Endothelial cell of umbilical vein (primary cell): ENCODE measurements at regions not wholly inside any gene's neighbourhood (a gene's known extent, or its start where the extent isn't known, plus 50 kb on each side); places are given as distances from the start of the nearest gene placed in this dataset.

Experiments used
- BruUV-seq: library from RNA; stranded (reverse); fragments of 400-500 nt; replicated peaks from 2 replicates; lab custom pipeline; 2021; lab: Mats Ljungman, UMichigan
- CTCF ChIA-PET: fragments of 300-600, 350-600 bp; sonication (Branson Sonifier 250); formaldehyde crosslinking; loops from one replicate; lab custom pipeline; 2021; ENCODE audit warnings: antibody characterized with exemption, inconsistent platforms; lab: Charles Lee
- POLR2A ChIA-PET: fragments of 300-600, 350-600 bp; sonication (Branson Sonifier 250); formaldehyde crosslinking; loops from one replicate; lab custom pipeline; 2021; ENCODE audit warnings: antibody characterized with exemption, inconsistent platforms; lab: Charles Lee
- DNase-seq: peaks from one replicate; pipeline ENCODE4 v3.0.0-alpha.2; 2011; ENCODE audit warnings: low read depth, low spot score
- FAIRE-seq: peaks from 2 replicates; lab custom pipeline; 2011; peaks lifted over from hg19 to GRCh38; lab: Jason Lieb, UNC
- H2AFZ ChIP-seq: 2 replicates; pipeline ENCODE4 v1.6.0; 2012; ENCODE audit warnings: low read depth, low read length, control low read depth, inconsistent platforms
- H3K27ac ChIP-seq: 2 replicates; pipeline ENCODE4 v1.5.1; 2011; ENCODE audit warnings: low read depth, mild to moderate bottlenecking, control low read depth, low read length, moderate library complexity; ENCODE audit not compliant: insufficient read depth
- H3K27me3 ChIP-seq, 2 experiments: 2 replicates each; pipeline versions ENCODE4 v1.6.0 to v1.6.1; 2011; ENCODE audit warnings: low read length in 2 of 2, mixed read lengths in 1 of 2; ENCODE audit not compliant: control insufficient read depth in 2 of 2, insufficient read depth in 2 of 2
- H3K36me3 ChIP-seq, 2 experiments: 2 replicates in 1 of 2; 3 replicates in 1 of 2; pipeline ENCODE4 v1.5.1; 2011; ENCODE audit warnings: low read length in 2 of 2, mild to moderate bottlenecking in 1 of 2, moderate library complexity in 1 of 2; ENCODE audit not compliant: control insufficient read depth in 2 of 2, insufficient read depth in 2 of 2; ENCODE audit errors: extremely low read depth in 1 of 2
- H3K4me1 ChIP-seq: 3 replicates; pipeline ENCODE4 v1.5.1; 2011; ENCODE audit warnings: mild to moderate bottlenecking, low read length; ENCODE audit not compliant: control insufficient read depth, insufficient read depth; ENCODE audit errors: extremely low read depth
- H3K4me2 ChIP-seq: 2 replicates; pipeline ENCODE4 v1.6.1; 2011; ENCODE audit warnings: low read length, control low read depth, mixed read lengths; ENCODE audit not compliant: insufficient read depth
- H3K4me3 ChIP-seq, 3 experiments: fragments of 200-600 bp in 1 of 3; sonication (generic), shearing (Covaris generic) in 1 of 3; replicated peaks in 1 of 3; 2 replicates each; pipeline ENCODE4 v1.5.1; 2011 to 2016; ENCODE audit warnings: control low read depth in 3 of 3, low read length in 3 of 3, mild to moderate bottlenecking in 2 of 3, inconsistent platforms in 1 of 3, low read depth in 1 of 3, moderate library complexity in 1 of 3; ENCODE audit not compliant: insufficient read depth in 1 of 3
- H3K79me2 ChIP-seq: 2 replicates; pipeline ENCODE4 v1.6.0; 2012; ENCODE audit warnings: low read length, inconsistent platforms; ENCODE audit not compliant: control insufficient read depth, insufficient read depth
- H3K9ac ChIP-seq: replicated peaks from 2 replicates; pipeline ENCODE3; 2011; ENCODE audit warnings: low read length, control low read depth; ENCODE audit not compliant: insufficient read depth; ENCODE audit errors: extremely low read depth
- H3K9me1 ChIP-seq: replicated peaks from 3 replicates; pipeline ENCODE4 v1.6.0; 2011; ENCODE audit warnings: mild to moderate bottlenecking, low read length; ENCODE audit not compliant: control insufficient read depth, insufficient read depth; ENCODE audit errors: extremely low read depth
- H3K9me3 ChIP-seq: replicated peaks from 2 replicates; pipeline ENCODE4 v1.5.1; 2012; ENCODE audit warnings: low read length, inconsistent platforms; ENCODE audit not compliant: control insufficient read depth, insufficient read depth
- H4K20me1 ChIP-seq: replicated peaks from 2 replicates; pipeline ENCODE3; 2011; ENCODE audit warnings: mild to moderate bottlenecking, low read length; ENCODE audit not compliant: control insufficient read depth, insufficient read depth; ENCODE audit errors: extremely low read depth
- CTCF ChIP-seq, 2 donors: IDR thresholded peaks; 1 replicate in 1 of 2; 2 replicates in 1 of 2; pipeline ENCODE4 v1.5.1; 2011; ENCODE audit warnings: low read length in 2 of 2, mild to moderate bottlenecking in 2 of 2, moderate library complexity in 2 of 2, control low read depth in 1 of 2, inconsistent platforms in 1 of 2, low read depth in 1 of 2; ENCODE audit not compliant: insufficient read depth in 1 of 2; ENCODE audit errors: extremely low read depth in 1 of 2
- EZH2 ChIP-seq: IDR thresholded peaks from 2 replicates; pipeline ENCODE4 v1.6.1; 2012; ENCODE audit warnings: borderline replicate concordance, low read depth, mild to moderate bottlenecking, moderate library complexity, low read length, inconsistent platforms; ENCODE audit not compliant: severe bottlenecking
- FOS ChIP-seq: IDR thresholded peaks from 2 replicates; pipeline ENCODE4 v1.6.1; 2011; ENCODE audit warnings: mild to moderate bottlenecking, low read length, moderate library complexity, borderline replicate concordance; ENCODE audit not compliant: insufficient read depth
- GATA2 ChIP-seq: IDR thresholded peaks from 2 replicates; pipeline ENCODE4 v1.7.0; 2011; ENCODE audit warnings: low read depth, mild to moderate bottlenecking, moderate library complexity, mixed read lengths, low read length; ENCODE audit not compliant: insufficient read length, insufficient read depth
- JUN ChIP-seq: IDR thresholded peaks from 2 replicates; pipeline ENCODE4 v1.6.1; 2011; ENCODE audit warnings: borderline replicate concordance, low read depth; ENCODE audit not compliant: insufficient read length, insufficient read depth
- MYC ChIP-seq: IDR thresholded peaks from one replicate; pipeline ENCODE4 v1.6.1; 2011; ENCODE audit warnings: mild to moderate bottlenecking, low read depth, low read length
- POLR2A ChIP-seq: IDR thresholded peaks from 2 replicates; pipeline ENCODE4 v1.6.1; 2012; ENCODE audit warnings: low read depth, mild to moderate bottlenecking, control low read depth, low read length
- POLR2AphosphoS5 ChIP-seq: IDR thresholded peaks from 2 replicates; pipeline ENCODE4 v1.6.1; 2012; ENCODE audit warnings: low read depth, mild to moderate bottlenecking, control low read depth, low read length, moderate library complexity; ENCODE audit not compliant: insufficient read depth
- dilution Hi-C: fragments of 300-500 bp; cut with MboI; formaldehyde crosslinking; loops from one replicate; pipeline ENCODE4 v1.15.0; 2019; ENCODE audit warnings: low sequenced_read_pairs; ENCODE audit not compliant: extremely low pct_ligation_motif_present
- intact Hi-C: fragments of 100-400 bp; cut with micrococcal nuclease; formaldehyde crosslinking; loops from one replicate; pipeline ENCODE4 v1.10.0; 2022
- TF ChIP-seq, protein P1 (sequence below): IDR thresholded peaks from 2 replicates; pipeline ENCODE4 v1.6.1; 2011; ENCODE audit not compliant: insufficient read depth, insufficient read length

DNA sequence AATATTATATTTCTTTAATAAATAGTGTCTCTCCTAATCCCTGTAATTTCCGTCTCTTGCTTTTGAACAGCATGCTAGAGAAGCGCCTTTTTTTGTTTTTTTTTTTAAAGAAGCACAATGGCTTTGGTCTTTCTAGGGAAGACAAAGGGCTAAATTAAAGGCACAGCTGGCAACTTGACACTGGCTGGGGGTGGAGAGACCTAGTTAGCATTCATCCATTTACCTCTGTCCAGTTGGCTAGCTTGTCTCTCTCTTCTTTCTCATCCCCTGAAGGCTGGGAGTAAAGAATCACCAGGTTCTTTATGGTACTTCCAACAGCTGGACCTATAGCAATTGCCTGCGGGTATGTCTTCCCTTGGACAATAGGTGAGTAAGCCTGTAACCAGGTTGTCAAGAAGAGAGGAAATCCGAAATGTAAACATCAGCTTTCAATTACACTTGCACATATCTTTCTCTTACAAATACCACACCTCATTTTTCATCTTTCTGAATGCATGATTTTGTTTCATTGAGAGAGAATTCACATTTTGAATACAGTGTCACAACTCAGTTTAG lies 178.4 kb upstream of the GPR101 start:
- dilution Hi-C loops: no loop called here

More for the DNA sequence above, 178.4 kb upstream of the GPR101 start:
- ChIA-PET POLR2A (no interaction called here), CTCF (no interaction called here)
- DNase-seq (no peak), FAIRE-seq (no peak)
- no peaks in the 10 kb centered on the region for H3K27me3 ChIP-seq
- intact Hi-C loops: no loop called here
- no peak overlapping the region for H2AFZ ChIP-seq
- H3K27ac ChIP-seq: no peak overlapping the region
- no peaks in the 10 kb centered on the region for H3K4me1 ChIP-seq
- H3K9ac ChIP-seq: no peak overlapping the region
- BruUV-seq: no TSS peak
- no peaks in the 10 kb centered on the region for H4K20me1 ChIP-seq
- H3K4me3 ChIP-seq: no peak overlapping the region
- H3K36me3 ChIP-seq: no peaks in the 10 kb centered on the region
- TF ChIP-seq EZH2 (no peak), POLR2A (no peak), CTCF (IDR thresholded peaks at IDR 0.05; ENCODE audit: extremely low read depth in 1 of 2, insufficient read depth in 1 of 2, low read depth in 1 of 2, low read length in 2 of 2) (no peak), MYC (no peak), POLR2AphosphoS5 (no peak), GATA2 (no peak), JUN (no peak), FOS (no peak)
- TF ChIP-seq, protein P1, sequence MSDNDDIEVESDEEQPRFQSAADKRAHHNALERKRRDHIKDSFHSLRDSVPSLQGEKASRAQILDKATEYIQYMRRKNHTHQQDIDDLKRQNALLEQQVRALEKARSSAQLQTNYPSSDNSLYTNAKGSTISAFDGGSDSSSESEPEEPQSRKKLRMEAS: no peak
- H3K79me2 ChIP-seq: no peaks in the 10 kb centered on the region
- no peaks in the 10 kb centered on the region for H3K9me1 ChIP-seq
- H3K4me2 ChIP-seq: no peak overlapping the region
- H3K9me3 ChIP-seq: no peaks in the 10 kb centered on the region
